ENCODE measurements at regions not wholly inside any gene's neighbourhood (a gene's known extent, or its start where the extent isn't known, plus 50 kb on each side); places are given as distances from the start of the nearest gene placed in this dataset.
A peak's percentile ranks its signal among the peaks of the same experiment; 100 is the strongest.

DNA sequence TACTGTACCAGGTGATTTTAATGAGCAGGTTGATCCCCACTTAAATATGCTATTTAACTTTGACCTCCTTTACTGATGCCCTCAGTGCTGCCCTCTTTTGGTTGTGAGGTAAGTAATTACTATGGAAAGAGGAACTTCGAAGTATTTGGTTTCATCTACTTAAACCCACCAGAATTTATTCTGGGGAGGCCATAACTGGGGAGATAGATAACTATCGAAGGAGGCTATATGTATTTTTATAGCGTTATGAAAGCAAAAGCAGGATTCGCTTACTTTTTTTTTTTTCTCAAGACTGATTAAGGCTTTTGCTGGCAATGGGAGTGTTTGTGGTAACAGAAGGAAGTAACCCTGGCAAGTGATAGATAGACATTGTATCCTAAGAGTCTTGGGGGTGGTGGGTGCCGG lies 168.9 kb upstream of the CENPW start:
- no peak for TF ChIP-seq EZH2 (IDR thresholded peaks at IDR 0.05; ENCODE audit: low read length, unreplicated experiment)
- TF ChIP-seq, protein P1, sequence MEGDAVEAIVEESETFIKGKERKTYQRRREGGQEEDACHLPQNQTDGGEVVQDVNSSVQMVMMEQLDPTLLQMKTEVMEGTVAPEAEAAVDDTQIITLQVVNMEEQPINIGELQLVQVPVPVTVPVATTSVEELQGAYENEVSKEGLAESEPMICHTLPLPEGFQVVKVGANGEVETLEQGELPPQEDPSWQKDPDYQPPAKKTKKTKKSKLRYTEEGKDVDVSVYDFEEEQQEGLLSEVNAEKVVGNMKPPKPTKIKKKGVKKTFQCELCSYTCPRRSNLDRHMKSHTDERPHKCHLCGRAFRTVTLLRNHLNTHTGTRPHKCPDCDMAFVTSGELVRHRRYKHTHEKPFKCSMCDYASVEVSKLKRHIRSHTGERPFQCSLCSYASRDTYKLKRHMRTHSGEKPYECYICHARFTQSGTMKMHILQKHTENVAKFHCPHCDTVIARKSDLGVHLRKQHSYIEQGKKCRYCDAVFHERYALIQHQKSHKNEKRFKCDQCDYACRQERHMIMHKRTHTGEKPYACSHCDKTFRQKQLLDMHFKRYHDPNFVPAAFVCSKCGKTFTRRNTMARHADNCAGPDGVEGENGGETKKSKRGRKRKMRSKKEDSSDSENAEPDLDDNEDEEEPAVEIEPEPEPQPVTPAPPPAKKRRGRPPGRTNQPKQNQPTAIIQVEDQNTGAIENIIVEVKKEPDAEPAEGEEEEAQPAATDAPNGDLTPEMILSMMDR (conservative IDR thresholded peaks at IDR 0.05; ENCODE audit: low read depth, low read length) = peak; percentile 69
- TF ChIP-seq EZH2phosphoT487 (IDR thresholded peaks at IDR 0.05; ENCODE audit: borderline replicate concordance, low read length) = no peak
